AG09309 (cell line): ENCODE measurements at regions not wholly inside any gene's neighbourhood (a gene's known extent, or its start where the extent isn't known, plus 50 kb on each side); places are given as distances from the start of the nearest gene placed in this dataset.

Experiments
- DNase-seq: peaks from one replicate; pipeline ENCODE4 v3.0.0-alpha.2; 2010; ENCODE audit warnings: low read depth
- H3K4me3 ChIP-seq: 2 replicates; pipeline ENCODE4 v1.5.1; 2011; ENCODE audit warnings: mild to moderate bottlenecking, low read depth, low read length, moderate library complexity; ENCODE audit not compliant: control insufficient read depth
- CTCF ChIP-seq: IDR thresholded peaks from 2 replicates; pipeline ENCODE4 v1.5.1; 2011; ENCODE audit warnings: mild to moderate bottlenecking, low read depth, low read length, inconsistent platforms; ENCODE audit not compliant: insufficient read depth, control insufficient read depth; ENCODE audit errors: missing control alignments

GRCh38 chr7:101688183-101688831 lies 59.2 kb upstream of the MYL10 start:
- peak; percentile 92 for TF ChIP-seq CTCF
- H3K4me3 ChIP-seq, result peak overlapping the region; percentile 29
- no peak for DNase-seq

GRCh38 chr7:101688995-101689907 lies 60.2 kb upstream of the MYL10 start:
- DNase-seq, result no peak
- no peak overlapping the region for H3K4me3 ChIP-seq
- no peak for TF ChIP-seq CTCF

GRCh38 chr7:101690061-101690460 lies 61.0 kb upstream of the MYL10 start:
- no peak for TF ChIP-seq CTCF
- H3K4me3 ChIP-seq, result no peak overlapping the region
- DNase-seq, result no peak

GRCh38 chr7:101691822-101692384 lies 62.8 kb upstream of the MYL10 start:
- no peak for DNase-seq
- no peak for TF ChIP-seq CTCF
- no peak overlapping the region for H3K4me3 ChIP-seq

GRCh38 chr7:101693498-101694091 lies 64.5 kb upstream of the MYL10 start:
- DNase-seq, result no peak
- H3K4me3 ChIP-seq, result no peak overlapping the region
- no peak for TF ChIP-seq CTCF

- no peak overlapping the region for H3K4me3 ChIP-seq
- no peak for TF ChIP-seq CTCF
- no peak for DNase-seq
Measured at GRCh38 chr7:101698964-101699363, 69.9 kb upstream of the MYL10 start.
